ENCODE measurements at regions not wholly inside any gene's neighbourhood (a gene's known extent, or its start where the extent isn't known, plus 50 kb on each side); places are given as distances from the start of the nearest gene placed in this dataset.
"Not testable (repeated sequence)": the region's sequence is repeated elsewhere in the genome, so short reads cannot be mapped to it uniquely, and the experiment has no call there.

DNA sequence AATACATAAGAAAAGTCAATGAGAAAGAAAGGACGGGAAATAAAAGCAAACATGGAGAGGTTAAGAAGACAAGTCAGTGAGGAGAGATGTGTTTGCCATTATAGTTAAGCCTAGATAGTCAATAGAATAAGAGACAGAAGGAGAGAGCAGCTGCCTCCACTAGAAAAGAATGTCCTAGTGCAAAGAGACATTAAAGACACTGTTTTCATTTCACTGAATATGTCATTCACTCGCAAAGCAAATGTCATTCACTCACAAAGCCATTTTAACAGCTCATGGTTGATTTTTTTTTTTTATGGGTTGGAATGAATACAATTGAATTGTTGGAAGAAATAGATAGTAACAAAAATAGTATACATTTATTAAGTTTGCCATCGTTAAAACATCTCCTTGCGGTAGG lies 1007.6 kb downstream of the DNAJB9 start:
- Histone ChIP-seq H3K4me3 (no peak overlapping the region), H3K27me3 (replicated peaks; ENCODE audit: insufficient read depth) (no peaks in the 10 kb centered on the region), H3K36me3 (ENCODE audit: low read depth) (no peaks in the 10 kb centered on the region), H3K9me2 (ENCODE audit: insufficient read depth) (no peaks in the 10 kb centered on the region), H3K4me1 (ENCODE audit: insufficient read depth) (no peaks in the 10 kb centered on the region), H3K9me3 (ENCODE audit: low read depth) (no peaks in the 10 kb centered on the region), H3K27ac (no peak overlapping the region), H2AFZ (no peak overlapping the region), H3K79me2 (ENCODE audit: insufficient read depth) (no peaks in the 10 kb centered on the region), H3K4me2 (ENCODE audit: unreplicated experiment) (no peak overlapping the region), H3F3A (ENCODE audit: insufficient read depth) (no peaks in the 10 kb centered on the region), H4K20me1 (ENCODE audit: insufficient read depth) (no peaks in the 10 kb centered on the region), H3K9ac (no peak overlapping the region)
- DNase-seq: no peak
- WGBS, 2 experiments (ENCODE audit: low coverage in 1 of 2, low lambda C conversion rate in 2 of 2, missing lambda C conversion rate in 2 of 2): 46 to 48% methylated on average over 4 of the region's 4 CpGs
- TF ChIP-seq EZH2phosphoT487 (IDR thresholded peaks at IDR 0.05; ENCODE audit: insufficient read depth, low read depth) (no peak), EZH2 (IDR thresholded peaks at IDR 0.05; ENCODE audit: insufficient read depth, poor library complexity, severe bottlenecking) (no peak)
- in situ Hi-C loops (cut with MboI): no loop called here

DNA sequence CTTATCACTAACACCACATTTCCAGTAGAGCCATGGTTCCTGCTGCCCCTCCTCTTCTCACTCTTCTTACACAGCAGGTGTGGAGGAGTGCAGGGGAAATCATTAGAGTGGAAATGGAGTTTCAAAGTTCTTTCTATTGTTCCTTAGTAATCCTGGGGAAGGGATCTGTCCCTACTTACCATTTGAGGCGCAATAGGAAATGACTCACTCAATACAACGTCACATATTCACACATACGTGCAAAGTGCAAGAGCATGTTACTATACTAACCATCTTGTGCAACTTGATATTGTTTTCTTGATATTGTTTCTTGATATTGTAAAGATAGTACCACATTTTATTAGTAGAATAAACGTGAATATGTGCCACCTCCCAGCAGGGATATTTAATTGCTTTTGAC lies 1010.2 kb downstream of the DNAJB9 start:
- no peaks in the 10 kb centered on the region for H3F3A ChIP-seq (ENCODE audit: insufficient read depth)

GRCh38 chr7:109582211-109582610 lies 1012.5 kb downstream of the DNAJB9 start:
- H3F3A ChIP-seq (ENCODE audit: insufficient read depth): no peaks in the 10 kb centered on the region
- H3K9me2 ChIP-seq (ENCODE audit: insufficient read depth): no peaks in the 10 kb centered on the region
- no peak overlapping the region for H2AFZ ChIP-seq
- no peak overlapping the region for H3K4me3 ChIP-seq
- H4K20me1 ChIP-seq (ENCODE audit: insufficient read depth): no peaks in the 10 kb centered on the region
- in situ Hi-C loops (cut with MboI): no loop called here
- H3K4me1 ChIP-seq (ENCODE audit: insufficient read depth): no peaks in the 10 kb centered on the region
- H3K9ac ChIP-seq: no peak overlapping the region
- no peak for TF ChIP-seq EZH2phosphoT487 (IDR thresholded peaks at IDR 0.05; ENCODE audit: insufficient read depth, low read depth)
- TF ChIP-seq EZH2 (IDR thresholded peaks at IDR 0.05; ENCODE audit: insufficient read depth, poor library complexity, severe bottlenecking): no peak
- no peaks in the 10 kb centered on the region for H3K9me3 ChIP-seq (ENCODE audit: low read depth)
- no peak overlapping the region for H3K4me2 ChIP-seq (ENCODE audit: unreplicated experiment)
- no peak overlapping the region for H3K27ac ChIP-seq
- no peak for DNase-seq
- no peaks in the 10 kb centered on the region for H3K79me2 ChIP-seq (ENCODE audit: insufficient read depth)
- no peaks in the 10 kb centered on the region for H3K36me3 ChIP-seq (ENCODE audit: low read depth)
- H3K27me3 ChIP-seq (replicated peaks; ENCODE audit: insufficient read depth): no peaks in the 10 kb centered on the region

More for the DNA sequence above, 1010.2 kb downstream of the DNAJB9 start:
- WGBS, 2 experiments (ENCODE audit: low coverage in 1 of 2, low lambda C conversion rate in 2 of 2, missing lambda C conversion rate in 2 of 2): 26 to 33% methylated on average over 4 of the region's 4 CpGs
- H2AFZ ChIP-seq: no peak overlapping the region
- no peak overlapping the region for H3K4me2 ChIP-seq (ENCODE audit: unreplicated experiment)
- TF ChIP-seq EZH2 (IDR thresholded peaks at IDR 0.05; ENCODE audit: insufficient read depth, poor library complexity, severe bottlenecking) (no peak), EZH2phosphoT487 (IDR thresholded peaks at IDR 0.05; ENCODE audit: insufficient read depth, low read depth) (no peak)
- H3K9me2 ChIP-seq (ENCODE audit: insufficient read depth): no peaks in the 10 kb centered on the region
- DNase-seq: no peak
- no peaks in the 10 kb centered on the region for H3K27me3 ChIP-seq (replicated peaks; ENCODE audit: insufficient read depth)
- H3K9me3 ChIP-seq (ENCODE audit: low read depth): no peaks in the 10 kb centered on the region
- H3K79me2 ChIP-seq (ENCODE audit: insufficient read depth): no peaks in the 10 kb centered on the region
- H4K20me1 ChIP-seq (ENCODE audit: insufficient read depth): no peaks in the 10 kb centered on the region
- no peaks in the 10 kb centered on the region for H3K36me3 ChIP-seq (ENCODE audit: low read depth)
- H3K27ac ChIP-seq: no peak overlapping the region
- in situ Hi-C loops (cut with MboI): no loop called here
- no peak overlapping the region for H3K4me3 ChIP-seq
- H3K9ac ChIP-seq: no peak overlapping the region
- no peaks in the 10 kb centered on the region for H3K4me1 ChIP-seq (ENCODE audit: insufficient read depth)

DNA sequence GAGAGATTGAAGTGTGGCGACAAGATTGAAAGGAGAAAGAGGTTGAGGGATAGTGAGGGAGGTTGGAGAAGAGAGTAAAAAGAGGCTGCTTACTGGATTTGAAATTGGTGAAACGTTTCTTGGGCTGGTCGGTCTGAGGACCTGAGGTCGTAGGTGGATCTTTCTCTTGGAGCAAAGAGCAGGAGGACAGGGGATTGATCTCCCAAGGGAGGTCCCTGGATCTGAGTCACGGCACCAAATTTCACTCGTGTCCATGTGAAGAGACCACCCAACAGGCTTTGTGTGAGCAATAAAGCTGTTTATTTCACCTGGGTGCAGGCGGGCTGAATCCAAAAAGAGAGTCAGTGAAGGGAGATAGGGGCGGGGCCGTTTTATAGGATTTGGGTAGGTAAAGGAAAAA lies 1027.3 kb downstream of the DNAJB9 start:
- H3K4me3 ChIP-seq; H3K79me2 ChIP-seq (ENCODE audit: insufficient read depth); H3K36me3 ChIP-seq (ENCODE audit: low read depth); H3F3A ChIP-seq (ENCODE audit: insufficient read depth); H3K9me3 ChIP-seq (ENCODE audit: low read depth); H3K4me1 ChIP-seq (ENCODE audit: insufficient read depth); H3K27me3 ChIP-seq (replicated peaks; ENCODE audit: insufficient read depth); H3K27ac ChIP-seq; H4K20me1 ChIP-seq (ENCODE audit: insufficient read depth); H3K4me2 ChIP-seq (ENCODE audit: unreplicated experiment); H3K9ac ChIP-seq; in situ Hi-C loops (cut with MboI); DNase-seq; H2AFZ ChIP-seq; H3K9me2 ChIP-seq (ENCODE audit: insufficient read depth): not testable (repeated sequence)
- WGBS, 2 experiments (ENCODE audit: low coverage in 1 of 2, low lambda C conversion rate in 2 of 2, missing lambda C conversion rate in 2 of 2): 34 to 36% methylated on average over 8 to 9 of the region's 9 CpGs

DNA sequence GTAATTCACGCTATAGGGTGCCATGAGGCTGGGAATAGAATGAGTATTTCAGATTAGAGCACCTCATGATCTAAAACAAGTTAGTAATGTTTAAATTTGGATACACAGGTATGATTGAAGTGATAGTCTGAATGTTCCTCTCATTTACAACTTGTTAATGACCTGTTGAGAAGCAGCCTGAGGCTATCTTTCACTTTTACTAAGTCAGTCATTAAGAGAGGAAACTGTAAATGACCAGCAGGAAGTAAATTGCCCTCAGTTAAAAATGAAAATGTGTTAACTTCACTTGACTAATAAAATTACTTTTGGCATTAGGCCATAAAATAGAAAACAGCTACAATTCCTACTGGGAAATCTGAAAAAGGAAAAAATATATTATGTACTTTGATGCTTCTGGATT lies 1042.0 kb downstream of the DNAJB9 start:
- TF ChIP-seq EZH2 (IDR thresholded peaks at IDR 0.05; ENCODE audit: insufficient read depth, poor library complexity, severe bottlenecking) (no peak), EZH2phosphoT487 (IDR thresholded peaks at IDR 0.05; ENCODE audit: insufficient read depth, low read depth) (no peak)
- no peaks in the 10 kb centered on the region for H3K9me3 ChIP-seq (ENCODE audit: low read depth)
- H3K4me1 ChIP-seq (ENCODE audit: insufficient read depth): no peaks in the 10 kb centered on the region
- no peak overlapping the region for H3K4me3 ChIP-seq
- no peaks in the 10 kb centered on the region for H3K79me2 ChIP-seq (ENCODE audit: insufficient read depth)
- H3K36me3 ChIP-seq (ENCODE audit: low read depth): no peaks in the 10 kb centered on the region
- no peak overlapping the region for H3K9ac ChIP-seq
- no peaks in the 10 kb centered on the region for H4K20me1 ChIP-seq (ENCODE audit: insufficient read depth)
- H3K27ac ChIP-seq: no peak overlapping the region
- no peak overlapping the region for H2AFZ ChIP-seq
- in situ Hi-C loops (cut with MboI): no loop called here
- no peaks in the 10 kb centered on the region for H3K9me2 ChIP-seq (ENCODE audit: insufficient read depth)
- H3F3A ChIP-seq (ENCODE audit: insufficient read depth): no peaks in the 10 kb centered on the region
- DNase-seq: no peak
- no peaks in the 10 kb centered on the region for H3K27me3 ChIP-seq (replicated peaks; ENCODE audit: insufficient read depth)
- H3K4me2 ChIP-seq (ENCODE audit: unreplicated experiment): no peak overlapping the region
- 34 to 41% methylated on average over 1 of the region's 1 CpG for WGBS, 2 experiments (ENCODE audit: low coverage in 1 of 2, low lambda C conversion rate in 2 of 2, missing lambda C conversion rate in 2 of 2)
